ENCODE measurements at regions not wholly inside any gene's neighbourhood (a gene's known extent, or its start where the extent isn't known, plus 50 kb on each side); places are given as distances from the start of the nearest gene placed in this dataset.

- DNase-seq: no peak
Observed at GRCh38 chr5:116702776-116703175, 128.2 kb upstream of the SEMA6A start.

GRCh38 chr5:116699332-116699731 lies 124.7 kb upstream of the SEMA6A start:
- no peak for DNase-seq

GRCh38 chr5:116696366-116696765 lies 121.7 kb upstream of the SEMA6A start:
- DNase-seq: no peak

GRCh38 chr5:116695681-116696080 lies 121.1 kb upstream of the SEMA6A start:
- no peak for DNase-seq

GRCh38 chr5:116686438-116686837 lies 111.8 kb upstream of the SEMA6A start:
- DNase-seq: no peak

- no peak for DNase-seq
Observed at GRCh38 chr5:116685931-116686330, 111.3 kb upstream of the SEMA6A start.

GRCh38 chr5:116685069-116685468 lies 110.4 kb upstream of the SEMA6A start:
- DNase-seq: no peak

GRCh38 chr5:116681334-116682013 lies 106.9 kb upstream of the SEMA6A start:
- DNase-seq: no peak

GRCh38 chr5:116675626-116675910 lies 100.9 kb upstream of the SEMA6A start:
- no peak for DNase-seq

- no peak for DNase-seq
Observed at GRCh38 chr5:116674881-116675625, 100.4 kb upstream of the SEMA6A start.

GRCh38 chr5:116673453-116673852 lies 98.8 kb upstream of the SEMA6A start:
- no peak for DNase-seq

- DNase-seq: no peak
Observed at GRCh38 chr5:116672203-116672602, 97.6 kb upstream of the SEMA6A start.

GRCh38 chr5:116671211-116671736 lies 96.7 kb upstream of the SEMA6A start:
- no peak for DNase-seq

- no peak for DNase-seq
Observed at GRCh38 chr5:116669261-116670031, 94.8 kb upstream of the SEMA6A start.

GRCh38 chr5:116668390-116668789 lies 93.8 kb upstream of the SEMA6A start:
- no peak for DNase-seq

- DNase-seq: no peak
Observed at GRCh38 chr5:116666901-116667300, 92.3 kb upstream of the SEMA6A start.

GRCh38 chr5:116664988-116665387 lies 90.4 kb upstream of the SEMA6A start:
- DNase-seq: no peak

GRCh38 chr5:116663081-116663480 lies 88.5 kb upstream of the SEMA6A start:
- DNase-seq: no peak

- DNase-seq: no peak
Observed at GRCh38 chr5:116661419-116661818, 86.8 kb upstream of the SEMA6A start.

- no peak for DNase-seq
Observed at GRCh38 chr5:116660929-116661328, 86.3 kb upstream of the SEMA6A start.

GRCh38 chr5:116658830-116659229 lies 84.2 kb upstream of the SEMA6A start:
- no peak for DNase-seq

- DNase-seq: no peak
Observed at GRCh38 chr5:116658141-116658540, 83.5 kb upstream of the SEMA6A start.

- DNase-seq: no peak
Observed at GRCh38 chr5:116655431-116655830, 80.8 kb upstream of the SEMA6A start.

- no peak for DNase-seq
Observed at GRCh38 chr5:116654925-116655324, 80.3 kb upstream of the SEMA6A start.
